Neural cell (in vitro differentiated cells): ENCODE measurements at regions not wholly inside any gene's neighbourhood (a gene's known extent, or its start where the extent isn't known, plus 50 kb on each side); places are given as distances from the start of the nearest gene placed in this dataset.

Experiments
- H2AFZ ChIP-seq: fragments of 200-600, 300-800 bp; sonication (generic), shearing (Covaris generic); 2 replicates; pipeline ENCODE4 v1.6.0; 2014; ENCODE audit warnings: low read depth, mild to moderate bottlenecking, antibody characterized with exemption, low read length, moderate library complexity
- H3F3A ChIP-seq: fragments of 200-600 bp; shearing (Covaris generic); 2 replicates; pipeline ENCODE4 v1.6.1; 2016; ENCODE audit warnings: mild to moderate bottlenecking, moderate library complexity, mixed read lengths, antibody characterized with exemption, low read length; ENCODE audit not compliant: insufficient read depth, poor library complexity, severe bottlenecking
- H3K27ac ChIP-seq: fragments of 200-600, 300-800 bp; sonication (generic), shearing (Covaris generic); 2 replicates; pipeline ENCODE4 v1.5.1; 2014; ENCODE audit warnings: mild to moderate bottlenecking, low read length, moderate library complexity
- H3K27me3 ChIP-seq: fragments of 300-800, 200-600 bp; sonication (generic), shearing (Covaris generic); 2 replicates; pipeline ENCODE4 v1.6.0; 2014; ENCODE audit warnings: mild to moderate bottlenecking, low read depth, low read length, moderate library complexity; ENCODE audit not compliant: insufficient read depth
- H3K36me3 ChIP-seq: fragments of 300-800, 200-600 bp; sonication (generic), shearing (Covaris generic); 2 replicates; pipeline ENCODE4 v1.5.1; 2014; ENCODE audit warnings: mild to moderate bottlenecking, antibody characterized with exemption, low read length, moderate library complexity; ENCODE audit not compliant: insufficient read depth
- H3K4me2 ChIP-seq: fragments of 300-800, 200-600 bp; sonication (generic), shearing (Covaris generic); 2 replicates; pipeline ENCODE4 v1.6.0; 2014; ENCODE audit warnings: mild to moderate bottlenecking, low read length
- H3K4me3 ChIP-seq: fragments of 300-800, 200-600 bp; sonication (generic), shearing (Covaris generic); 2 replicates; pipeline ENCODE4 v1.5.1; 2014; ENCODE audit warnings: mild to moderate bottlenecking, low read length, moderate library complexity
- H3K79me2 ChIP-seq: fragments of 200-600 bp; shearing (Covaris generic); replicated peaks from 2 replicates; pipeline ENCODE4 v1.6.0; 2014; ENCODE audit warnings: mild to moderate bottlenecking, low read length, moderate library complexity; ENCODE audit not compliant: insufficient read depth
- H3K9ac ChIP-seq: fragments of 300-800, 200-600 bp; sonication (generic), shearing (Covaris generic); 2 replicates; pipeline ENCODE4 v1.6.1; 2016; ENCODE audit warnings: mild to moderate bottlenecking, low read length, mixed read lengths
- H3K9me2 ChIP-seq: fragments of 200-600 bp; shearing (Covaris generic); 2 replicates; pipeline ENCODE4 v1.6.1; 2016; ENCODE audit warnings: mild to moderate bottlenecking, low read length, mixed read lengths; ENCODE audit not compliant: insufficient read depth
- H3K9me3 ChIP-seq: fragments of 200-600, 300-800 bp; sonication (generic), shearing (Covaris generic); 2 replicates; pipeline ENCODE4 v1.6.1; 2016; ENCODE audit warnings: mild to moderate bottlenecking, mixed run types, low read length, moderate library complexity, mixed read lengths
- H4K20me1 ChIP-seq: fragments of 200-600 bp; shearing (Covaris generic); 2 replicates; pipeline ENCODE4 v1.6.1; 2016; ENCODE audit warnings: mild to moderate bottlenecking, mixed run types; ENCODE audit not compliant: insufficient read depth
- CTCF ChIP-seq: fragments of 450-650 bp; IDR thresholded peaks from 2 replicates; pipeline ENCODE4 v1.5.1; 2014; ENCODE audit warnings: antibody characterized with exemption, mild to moderate bottlenecking, moderate library complexity; ENCODE audit not compliant: poor library complexity, severe bottlenecking
- EP300 ChIP-seq: fragments of 450-650 bp; conservative IDR thresholded peaks from 2 replicates; pipeline ENCODE4 v1.6.1; 2014; ENCODE audit warnings: antibody characterized with exemption, mild to moderate bottlenecking, moderate library complexity; ENCODE audit not compliant: poor library complexity, severe bottlenecking
- EZH2 ChIP-seq: fragments of 200-600, 300-800 bp; shearing (Covaris generic), sonication (generic); IDR thresholded peaks from 2 replicates; pipeline ENCODE4 v1.6.1; 2014; ENCODE audit warnings: antibody characterized with exemption, low read length, borderline replicate concordance, mild to moderate bottlenecking; ENCODE audit not compliant: insufficient read depth, poor library complexity, severe bottlenecking
- MXI1 ChIP-seq: fragments of 450-650 bp; conservative IDR thresholded peaks from 2 replicates; pipeline ENCODE4 v1.6.1; 2014; ENCODE audit warnings: antibody characterized with exemption, mild to moderate bottlenecking; ENCODE audit not compliant: poor library complexity, severe bottlenecking
- POLR2AphosphoS5 ChIP-seq: IDR thresholded peaks from 2 replicates; pipeline ENCODE4 v1.6.1; 2012
- RAD21 ChIP-seq: fragments of 450-650 bp; conservative IDR thresholded peaks from 2 replicates; pipeline ENCODE4 v1.6.1; 2014; ENCODE audit warnings: antibody characterized with exemption, mild to moderate bottlenecking, moderate library complexity
- REST ChIP-seq: IDR thresholded peaks from 2 replicates; pipeline ENCODE4 v1.6.1; 2012; ENCODE audit warnings: borderline replicate concordance
- SMC3 ChIP-seq: fragments of 450-650 bp; conservative IDR thresholded peaks from 2 replicates; pipeline ENCODE4 v1.6.1; 2014; ENCODE audit warnings: antibody characterized with exemption, mild to moderate bottlenecking, moderate library complexity; ENCODE audit not compliant: poor library complexity
- TAF1 ChIP-seq: IDR thresholded peaks from 2 replicates; pipeline ENCODE4 v1.6.1; 2012; ENCODE audit warnings: low read depth

- no peaks in the 10 kb centered on the region for H3K9me3 ChIP-seq
- no peak overlapping the region for H3K9ac ChIP-seq
- no peak overlapping the region for H3K4me3 ChIP-seq
- H3K79me2 ChIP-seq: no peaks in the 10 kb centered on the region
- no peak overlapping the region for H3K4me2 ChIP-seq
- H3K27ac ChIP-seq: no peak overlapping the region
- TF ChIP-seq CTCF: no peak
- no peak for TF ChIP-seq REST
- no peak for TF ChIP-seq TAF1
- TF ChIP-seq POLR2AphosphoS5: no peak
- no peak for TF ChIP-seq MXI1
- TF ChIP-seq EP300: no peak
- TF ChIP-seq EZH2: no peak
- no peak for TF ChIP-seq SMC3
- TF ChIP-seq RAD21: no peak
- no peaks in the 10 kb centered on the region for H3K27me3 ChIP-seq
- no peaks in the 10 kb centered on the region for H4K20me1 ChIP-seq
- H2AFZ ChIP-seq: no peak overlapping the region
- no peaks in the 10 kb centered on the region for H3F3A ChIP-seq
- no peaks in the 10 kb centered on the region for H3K9me2 ChIP-seq
- H3K36me3 ChIP-seq: no peaks in the 10 kb centered on the region
Measured at GRCh38 chr4:18440527-18441202, 419.1 kb upstream of the LCORL start.

GRCh38 chr4:18439311-18439710 lies 417.8 kb upstream of the LCORL start:
- Histone ChIP-seq H3K36me3 (no peaks in the 10 kb centered on the region), H3K9me3 (no peaks in the 10 kb centered on the region), H3K79me2 (no peaks in the 10 kb centered on the region), H2AFZ (no peak overlapping the region), H3F3A (no peaks in the 10 kb centered on the region), H3K27me3 (no peaks in the 10 kb centered on the region), H4K20me1 (no peaks in the 10 kb centered on the region), H3K4me3 (no peak overlapping the region), H3K27ac (no peak overlapping the region), H3K4me2 (no peak overlapping the region), H3K9ac (no peak overlapping the region), H3K9me2 (no peaks in the 10 kb centered on the region)
- TF ChIP-seq EP300: no peak
- TF ChIP-seq CTCF: no peak
- no peak for TF ChIP-seq RAD21
- no peak for TF ChIP-seq MXI1
